ENCODE measurements at regions not wholly inside any gene's neighbourhood (a gene's known extent, or its start where the extent isn't known, plus 50 kb on each side); places are given as distances from the start of the nearest gene placed in this dataset.

- TF ChIP-seq CTCF (conservative IDR thresholded peaks at IDR 0.05 in 1 of 2, IDR thresholded peaks at IDR 0.05 in 1 of 2; ENCODE audit: extremely low read depth in 1 of 2, insufficient read depth in 1 of 2, low read depth in 1 of 2, low read length in 2 of 2) (no peak), EZH2 (IDR thresholded peaks at IDR 0.05; ENCODE audit: borderline replicate concordance, low read length) (no peak)
Observed at GRCh38 chr22:33202455-33202854, 144.3 kb upstream of the SYN3 start.

All from mammary epithelial cell (primary cell).